Endothelial cell of umbilical vein (primary cell): ENCODE measurements at regions not wholly inside any gene's neighbourhood (a gene's known extent, or its start where the extent isn't known, plus 50 kb on each side); places are given as distances from the start of the nearest gene placed in this dataset.

Experiments
- BruUV-seq: library from RNA; stranded (reverse); fragments of 400-500 nt; replicated peaks from 2 replicates; lab custom pipeline; 2021; lab: Mats Ljungman, UMichigan
- CTCF ChIA-PET: fragments of 300-600, 350-600 bp; sonication (Branson Sonifier 250); formaldehyde crosslinking; loops from one replicate; lab custom pipeline; 2021; ENCODE audit warnings: antibody characterized with exemption, inconsistent platforms; lab: Charles Lee
- POLR2A ChIA-PET: fragments of 300-600, 350-600 bp; sonication (Branson Sonifier 250); formaldehyde crosslinking; loops from one replicate; lab custom pipeline; 2021; ENCODE audit warnings: antibody characterized with exemption, inconsistent platforms; lab: Charles Lee
- DNase-seq: peaks from one replicate; pipeline ENCODE4 v3.0.0-alpha.2; 2011; ENCODE audit warnings: low read depth, low spot score
- FAIRE-seq: peaks from 2 replicates; lab custom pipeline; 2011; peaks lifted over from hg19 to GRCh38; lab: Jason Lieb, UNC
- H2AFZ ChIP-seq: 2 replicates; pipeline ENCODE4 v1.6.0; 2012; ENCODE audit warnings: low read depth, low read length, control low read depth, inconsistent platforms
- H3K27ac ChIP-seq: 2 replicates; pipeline ENCODE4 v1.5.1; 2011; ENCODE audit warnings: low read depth, mild to moderate bottlenecking, control low read depth, low read length, moderate library complexity; ENCODE audit not compliant: insufficient read depth
- H3K27me3 ChIP-seq, 2 experiments: 2 replicates each; pipeline versions ENCODE4 v1.6.0 to v1.6.1; 2011; ENCODE audit warnings: low read length in 2 of 2, mixed read lengths in 1 of 2; ENCODE audit not compliant: control insufficient read depth in 2 of 2, insufficient read depth in 2 of 2
- H3K36me3 ChIP-seq, 2 experiments: 2 replicates in 1 of 2; 3 replicates in 1 of 2; pipeline ENCODE4 v1.5.1; 2011; ENCODE audit warnings: low read length in 2 of 2, mild to moderate bottlenecking in 1 of 2, moderate library complexity in 1 of 2; ENCODE audit not compliant: control insufficient read depth in 2 of 2, insufficient read depth in 2 of 2; ENCODE audit errors: extremely low read depth in 1 of 2
- H3K4me1 ChIP-seq: 3 replicates; pipeline ENCODE4 v1.5.1; 2011; ENCODE audit warnings: mild to moderate bottlenecking, low read length; ENCODE audit not compliant: control insufficient read depth, insufficient read depth; ENCODE audit errors: extremely low read depth
- H3K4me2 ChIP-seq: 2 replicates; pipeline ENCODE4 v1.6.1; 2011; ENCODE audit warnings: low read length, control low read depth, mixed read lengths; ENCODE audit not compliant: insufficient read depth
- H3K4me3 ChIP-seq, 3 experiments: fragments of 200-600 bp in 1 of 3; sonication (generic), shearing (Covaris generic) in 1 of 3; replicated peaks in 1 of 3; 2 replicates each; pipeline ENCODE4 v1.5.1; 2011 to 2016; ENCODE audit warnings: control low read depth in 3 of 3, low read length in 3 of 3, mild to moderate bottlenecking in 2 of 3, inconsistent platforms in 1 of 3, low read depth in 1 of 3, moderate library complexity in 1 of 3; ENCODE audit not compliant: insufficient read depth in 1 of 3
- H3K79me2 ChIP-seq: 2 replicates; pipeline ENCODE4 v1.6.0; 2012; ENCODE audit warnings: low read length, inconsistent platforms; ENCODE audit not compliant: control insufficient read depth, insufficient read depth
- H3K9ac ChIP-seq: replicated peaks from 2 replicates; pipeline ENCODE3; 2011; ENCODE audit warnings: low read length, control low read depth; ENCODE audit not compliant: insufficient read depth; ENCODE audit errors: extremely low read depth
- H3K9me1 ChIP-seq: replicated peaks from 3 replicates; pipeline ENCODE4 v1.6.0; 2011; ENCODE audit warnings: mild to moderate bottlenecking, low read length; ENCODE audit not compliant: control insufficient read depth, insufficient read depth; ENCODE audit errors: extremely low read depth
- H3K9me3 ChIP-seq: replicated peaks from 2 replicates; pipeline ENCODE4 v1.5.1; 2012; ENCODE audit warnings: low read length, inconsistent platforms; ENCODE audit not compliant: control insufficient read depth, insufficient read depth
- H4K20me1 ChIP-seq: replicated peaks from 2 replicates; pipeline ENCODE3; 2011; ENCODE audit warnings: mild to moderate bottlenecking, low read length; ENCODE audit not compliant: control insufficient read depth, insufficient read depth; ENCODE audit errors: extremely low read depth
- EZH2 ChIP-seq: IDR thresholded peaks from 2 replicates; pipeline ENCODE4 v1.6.1; 2012; ENCODE audit warnings: borderline replicate concordance, low read depth, mild to moderate bottlenecking, moderate library complexity, low read length, inconsistent platforms; ENCODE audit not compliant: severe bottlenecking
- FOS ChIP-seq: IDR thresholded peaks from 2 replicates; pipeline ENCODE4 v1.6.1; 2011; ENCODE audit warnings: mild to moderate bottlenecking, low read length, moderate library complexity, borderline replicate concordance; ENCODE audit not compliant: insufficient read depth
- GATA2 ChIP-seq: IDR thresholded peaks from 2 replicates; pipeline ENCODE4 v1.7.0; 2011; ENCODE audit warnings: low read depth, mild to moderate bottlenecking, moderate library complexity, mixed read lengths, low read length; ENCODE audit not compliant: insufficient read length, insufficient read depth
- JUN ChIP-seq: IDR thresholded peaks from 2 replicates; pipeline ENCODE4 v1.6.1; 2011; ENCODE audit warnings: borderline replicate concordance, low read depth; ENCODE audit not compliant: insufficient read length, insufficient read depth
- MAX ChIP-seq: IDR thresholded peaks from 2 replicates; pipeline ENCODE4 v1.6.1; 2011; ENCODE audit not compliant: insufficient read depth, insufficient read length
- MYC ChIP-seq: IDR thresholded peaks from one replicate; pipeline ENCODE4 v1.6.1; 2011; ENCODE audit warnings: mild to moderate bottlenecking, low read depth, low read length
- POLR2A ChIP-seq: IDR thresholded peaks from 2 replicates; pipeline ENCODE4 v1.6.1; 2012; ENCODE audit warnings: low read depth, mild to moderate bottlenecking, control low read depth, low read length
- POLR2AphosphoS5 ChIP-seq: IDR thresholded peaks from 2 replicates; pipeline ENCODE4 v1.6.1; 2012; ENCODE audit warnings: low read depth, mild to moderate bottlenecking, control low read depth, low read length, moderate library complexity; ENCODE audit not compliant: insufficient read depth
- dilution Hi-C: fragments of 300-500 bp; cut with MboI; formaldehyde crosslinking; loops from one replicate; pipeline ENCODE4 v1.15.0; 2019; ENCODE audit warnings: low sequenced_read_pairs; ENCODE audit not compliant: extremely low pct_ligation_motif_present
- intact Hi-C: fragments of 100-400 bp; cut with micrococcal nuclease; formaldehyde crosslinking; loops from one replicate; pipeline ENCODE4 v1.10.0; 2022
- TF ChIP-seq, protein P1 (sequence below), 2 donors: IDR thresholded peaks; 1 replicate in 1 of 2; 2 replicates in 1 of 2; pipeline ENCODE4 v1.5.1; 2011; ENCODE audit warnings: low read length in 2 of 2, mild to moderate bottlenecking in 2 of 2, moderate library complexity in 2 of 2, control low read depth in 1 of 2, inconsistent platforms in 1 of 2, low read depth in 1 of 2; ENCODE audit not compliant: insufficient read depth in 1 of 2; ENCODE audit errors: extremely low read depth in 1 of 2

DNA sequence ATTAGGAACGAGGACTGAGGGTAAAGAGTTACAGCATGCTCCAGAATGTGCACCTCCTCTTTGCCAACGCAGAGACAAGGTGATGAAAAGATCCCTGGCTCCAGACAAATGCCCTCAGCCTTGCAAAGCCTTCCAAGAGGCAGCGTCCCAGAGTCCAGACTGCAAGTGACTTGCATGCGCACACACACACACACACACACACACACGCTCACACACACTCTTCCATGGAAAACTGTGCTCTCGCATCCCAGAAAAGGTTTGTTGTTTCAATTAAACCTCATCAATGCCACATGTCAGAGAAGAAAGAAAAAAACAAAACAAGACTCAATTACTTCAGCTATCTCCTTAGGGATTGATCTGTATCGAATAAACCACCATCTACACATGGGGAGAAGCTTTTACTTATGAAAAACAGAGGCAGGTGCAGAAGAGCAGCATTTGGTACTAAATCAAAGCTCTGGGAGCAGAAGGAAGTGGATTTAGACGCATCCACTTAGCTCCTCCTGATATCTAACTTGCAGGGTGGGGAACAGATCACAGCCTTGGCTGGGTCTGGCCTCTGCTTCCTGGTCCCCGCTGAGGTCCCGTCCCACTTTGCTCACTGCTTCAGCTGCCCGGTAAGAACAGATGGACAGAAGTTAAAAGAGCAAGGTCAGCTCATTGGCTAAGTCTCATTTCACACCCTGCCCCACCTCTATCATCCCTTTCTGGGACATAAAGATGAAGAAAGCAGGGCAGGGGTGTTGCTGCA is 249.8 kb upstream of the BLID start:
- no peak overlapping the region for H3K4me3 ChIP-seq
- intact Hi-C loops: no loop called here

GRCh38 chr11:122363296-122363695 is 247.3 kb upstream of the BLID start:
- no peak for FAIRE-seq

More for the DNA sequence above, 249.8 kb upstream of the BLID start:
- Histone ChIP-seq H4K20me1 (no peaks in the 10 kb centered on the region), H3K27me3 (no peaks in the 10 kb centered on the region), H3K9me1 (no peaks in the 10 kb centered on the region), H3K27ac (no peak overlapping the region), H3K79me2 (no peaks in the 10 kb centered on the region), H3K36me3 (no peaks in the 10 kb centered on the region), H3K4me1 (no peaks in the 10 kb centered on the region), H3K4me2 (no peak overlapping the region), H2AFZ (peak overlapping the region; percentile 13), H3K9me3 (no peaks in the 10 kb centered on the region), H3K9ac (no peak overlapping the region)
- no peak for TF ChIP-seq EZH2
- TF ChIP-seq MYC: no peak
- no peak for TF ChIP-seq JUN
- TF ChIP-seq GATA2: no peak
- no peak for TF ChIP-seq POLR2A
- no peak for TF ChIP-seq MAX
- no peak for TF ChIP-seq POLR2AphosphoS5
- ChIA-PET POLR2A (no interaction called here), CTCF (interaction anchor here (1.9 kb wide), 1 partner anchor 10 kb away, joined by 5 read pairs; no protein-coding TSS in a partner anchor)
- FAIRE-seq (no peak), DNase-seq (no peak)
- BruUV-seq: no TSS peak
- dilution Hi-C loops: no loop called here

More at GRCh38 chr11:122363296-122363695, 247.3 kb upstream of the BLID start:
- Histone ChIP-seq H2AFZ (no peak overlapping the region), H3K9me1 (no peaks in the 10 kb centered on the region), H3K27me3 (no peaks in the 10 kb centered on the region), H3K4me3 (no peak overlapping the region), H3K79me2 (no peaks in the 10 kb centered on the region), H3K4me2 (no peak overlapping the region), H3K36me3 (no peaks in the 10 kb centered on the region), H4K20me1 (no peaks in the 10 kb centered on the region), H3K27ac (no peak overlapping the region), H3K9me3 (no peaks in the 10 kb centered on the region), H3K9ac (no peak overlapping the region), H3K4me1 (no peaks in the 10 kb centered on the region)
- ChIA-PET POLR2A (no interaction called here), CTCF (no interaction called here)
- dilution Hi-C loops (no loop called here), intact Hi-C loops (no loop called here)
- no peak for DNase-seq
- TF ChIP-seq, protein P1, sequence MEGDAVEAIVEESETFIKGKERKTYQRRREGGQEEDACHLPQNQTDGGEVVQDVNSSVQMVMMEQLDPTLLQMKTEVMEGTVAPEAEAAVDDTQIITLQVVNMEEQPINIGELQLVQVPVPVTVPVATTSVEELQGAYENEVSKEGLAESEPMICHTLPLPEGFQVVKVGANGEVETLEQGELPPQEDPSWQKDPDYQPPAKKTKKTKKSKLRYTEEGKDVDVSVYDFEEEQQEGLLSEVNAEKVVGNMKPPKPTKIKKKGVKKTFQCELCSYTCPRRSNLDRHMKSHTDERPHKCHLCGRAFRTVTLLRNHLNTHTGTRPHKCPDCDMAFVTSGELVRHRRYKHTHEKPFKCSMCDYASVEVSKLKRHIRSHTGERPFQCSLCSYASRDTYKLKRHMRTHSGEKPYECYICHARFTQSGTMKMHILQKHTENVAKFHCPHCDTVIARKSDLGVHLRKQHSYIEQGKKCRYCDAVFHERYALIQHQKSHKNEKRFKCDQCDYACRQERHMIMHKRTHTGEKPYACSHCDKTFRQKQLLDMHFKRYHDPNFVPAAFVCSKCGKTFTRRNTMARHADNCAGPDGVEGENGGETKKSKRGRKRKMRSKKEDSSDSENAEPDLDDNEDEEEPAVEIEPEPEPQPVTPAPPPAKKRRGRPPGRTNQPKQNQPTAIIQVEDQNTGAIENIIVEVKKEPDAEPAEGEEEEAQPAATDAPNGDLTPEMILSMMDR (IDR thresholded peaks at IDR 0.05; ENCODE audit: extremely low read depth in 1 of 2, insufficient read depth in 1 of 2, low read depth in 1 of 2, low read length in 2 of 2): no peak
- no peak for TF ChIP-seq FOS
- TF ChIP-seq JUN: no peak
- no peak for TF ChIP-seq MYC
- TF ChIP-seq EZH2: no peak
- TF ChIP-seq GATA2: no peak
- TF ChIP-seq POLR2A: no peak
- TF ChIP-seq MAX: no peak
- no peak for TF ChIP-seq POLR2AphosphoS5
- no TSS peak for BruUV-seq
